ENCODE measurements at regions not wholly inside any gene's neighbourhood (a gene's known extent, or its start where the extent isn't known, plus 50 kb on each side); places are given as distances from the start of the nearest gene placed in this dataset.

DNA sequence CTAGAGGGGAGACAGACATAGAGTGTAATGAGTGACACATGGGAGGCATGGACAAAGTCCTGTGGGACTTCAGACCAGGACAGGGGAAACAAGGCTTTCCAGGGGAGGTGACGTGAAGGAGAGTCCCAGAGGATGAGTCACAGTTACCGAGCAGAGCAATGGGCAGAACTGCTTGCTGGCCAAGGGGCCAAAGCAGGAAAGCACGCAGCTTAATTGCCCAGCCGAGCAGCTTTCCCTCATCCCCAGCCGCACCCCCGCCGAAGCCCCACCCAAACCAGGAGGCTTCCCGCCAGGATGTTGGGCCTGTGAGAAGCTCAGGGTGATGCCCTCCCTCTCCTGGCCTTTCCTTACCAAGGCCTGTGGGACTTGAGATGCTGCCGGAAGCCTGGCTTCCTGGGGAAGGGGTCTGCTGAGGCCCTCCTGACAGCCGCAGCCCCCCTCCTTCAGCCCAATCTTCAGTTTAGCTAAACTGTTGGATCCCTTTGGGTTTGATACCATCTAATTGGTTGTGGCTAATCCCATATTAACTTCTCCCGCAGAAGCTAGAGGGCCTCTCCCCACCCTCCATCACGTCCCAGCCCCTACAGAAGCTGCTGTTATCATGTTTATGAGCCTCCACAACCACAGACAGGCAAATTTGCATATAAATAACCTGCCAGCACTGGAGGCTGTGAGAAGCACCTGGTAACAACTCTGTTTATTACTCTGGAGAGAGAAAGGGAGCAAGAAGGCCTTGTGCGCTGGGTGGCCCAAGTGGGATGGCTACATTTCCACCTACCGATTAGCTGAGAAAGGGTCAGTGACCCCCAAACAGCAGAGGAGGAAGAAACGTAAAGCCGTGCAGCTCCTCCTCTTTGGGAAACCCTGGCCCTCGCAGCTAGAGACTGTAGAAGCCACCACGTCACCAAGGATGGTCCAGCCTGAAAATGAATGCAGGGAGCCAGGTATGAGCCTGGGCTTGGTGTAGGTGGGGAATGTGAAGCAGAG lies 80.0 kb downstream of the TRIM29 start:
- in situ Hi-C loops (cut with HindIII; ENCODE audit: extremely low pct_ligation_motif_present, low pct_unique_long_range_greater_than_20kb): no loop called here
- peaks cover 9 to 45% of the 10 kb centered on the region in 2 experiments; a peak in 3 of 5 replicates for H3K27me3 ChIP-seq (ENCODE audit: control insufficient read depth in 1 of 2, insufficient read depth in 2 of 2, low read length in 2 of 2)

More for the DNA sequence above, 80.0 kb downstream of the TRIM29 start:
- Histone ChIP-seq H3K9ac (ENCODE audit: insufficient read depth, low read depth, low read length) (no peak overlapping the region), H3K4me3 (replicated peaks in 1 of 3; ENCODE audit: insufficient read depth in 1 of 3, low read depth in 2 of 3, low read length in 3 of 3) (no peak overlapping the region), H3K27ac (ENCODE audit: extremely low read length, insufficient read depth, low read length) (no peak overlapping the region), H3K4me1 (ENCODE audit: insufficient read depth, low read length) (no peaks in the 10 kb centered on the region), H3K4me2 (ENCODE audit: low read depth, low read length) (no peak overlapping the region), H3K79me2 (ENCODE audit: insufficient read depth, low read length) (no peaks in the 10 kb centered on the region), H4K20me1 (ENCODE audit: insufficient read depth, low read length) (no peaks in the 10 kb centered on the region), H2AFZ (ENCODE audit: low read length) (no peak overlapping the region), H3K9me3 (ENCODE audit: low read length) (no peaks in the 10 kb centered on the region), H3K36me3 (replicated peaks in 1 of 2; ENCODE audit: control insufficient read depth in 1 of 2, insufficient read depth in 2 of 2, low read length in 2 of 2) (no peaks in the 10 kb centered on the region)
- WGBS (ENCODE audit: low lambda C conversion rate): 35% methylated on average over 16 of the region's 18 CpGs
- BruUV-seq (replicated peaks): no TSS peak
- TF ChIP-seq, protein P1, sequence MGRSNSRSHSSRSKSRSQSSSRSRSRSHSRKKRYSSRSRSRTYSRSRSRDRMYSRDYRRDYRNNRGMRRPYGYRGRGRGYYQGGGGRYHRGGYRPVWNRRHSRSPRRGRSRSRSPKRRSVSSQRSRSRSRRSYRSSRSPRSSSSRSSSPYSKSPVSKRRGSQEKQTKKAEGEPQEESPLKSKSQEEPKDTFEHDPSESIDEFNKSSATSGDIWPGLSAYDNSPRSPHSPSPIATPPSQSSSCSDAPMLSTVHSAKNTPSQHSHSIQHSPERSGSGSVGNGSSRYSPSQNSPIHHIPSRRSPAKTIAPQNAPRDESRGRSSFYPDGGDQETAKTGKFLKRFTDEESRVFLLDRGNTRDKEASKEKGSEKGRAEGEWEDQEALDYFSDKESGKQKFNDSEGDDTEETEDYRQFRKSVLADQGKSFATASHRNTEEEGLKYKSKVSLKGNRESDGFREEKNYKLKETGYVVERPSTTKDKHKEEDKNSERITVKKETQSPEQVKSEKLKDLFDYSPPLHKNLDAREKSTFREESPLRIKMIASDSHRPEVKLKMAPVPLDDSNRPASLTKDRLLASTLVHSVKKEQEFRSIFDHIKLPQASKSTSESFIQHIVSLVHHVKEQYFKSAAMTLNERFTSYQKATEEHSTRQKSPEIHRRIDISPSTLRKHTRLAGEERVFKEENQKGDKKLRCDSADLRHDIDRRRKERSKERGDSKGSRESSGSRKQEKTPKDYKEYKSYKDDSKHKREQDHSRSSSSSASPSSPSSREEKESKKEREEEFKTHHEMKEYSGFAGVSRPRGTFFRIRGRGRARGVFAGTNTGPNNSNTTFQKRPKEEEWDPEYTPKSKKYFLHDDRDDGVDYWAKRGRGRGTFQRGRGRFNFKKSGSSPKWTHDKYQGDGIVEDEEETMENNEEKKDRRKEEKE (IDR thresholded peaks at IDR 0.05): no peak
- peak; percentile 41; the same call in 1 of the 2 replicates for TF ChIP-seq ZNF629 (CRISPR knock-in tag; conservative IDR thresholded peaks at IDR 0.05)
- TF ChIP-seq, protein P2, sequence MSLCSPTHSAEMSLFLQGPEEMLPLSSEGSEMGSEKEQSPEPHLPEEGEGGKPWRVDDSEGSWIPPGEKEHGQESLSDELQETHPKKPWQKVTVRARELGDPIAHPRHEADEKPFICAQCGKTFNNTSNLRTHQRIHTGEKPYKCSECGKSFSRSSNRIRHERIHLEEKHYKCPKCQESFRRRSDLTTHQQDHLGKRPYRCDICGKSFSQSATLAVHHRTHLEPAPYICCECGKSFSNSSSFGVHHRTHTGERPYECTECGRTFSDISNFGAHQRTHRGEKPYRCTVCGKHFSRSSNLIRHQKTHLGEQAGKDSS (CRISPR knock-in tag; IDR thresholded peaks at IDR 0.05; ENCODE audit: borderline replicate concordance, low read depth): no peak
- TF ChIP-seq, protein P3, sequence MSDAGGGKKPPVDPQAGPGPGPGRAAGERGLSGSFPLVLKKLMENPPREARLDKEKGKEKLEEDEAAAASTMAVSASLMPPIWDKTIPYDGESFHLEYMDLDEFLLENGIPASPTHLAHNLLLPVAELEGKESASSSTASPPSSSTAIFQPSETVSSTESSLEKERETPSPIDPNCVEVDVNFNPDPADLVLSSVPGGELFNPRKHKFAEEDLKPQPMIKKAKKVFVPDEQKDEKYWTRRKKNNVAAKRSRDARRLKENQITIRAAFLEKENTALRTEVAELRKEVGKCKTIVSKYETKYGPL (CRISPR knock-in tag; IDR thresholded peaks at IDR 0.05): no peak
- peak; percentile 39; the same call in 1 of the 2 replicates for TF ChIP-seq FOSL2 (CRISPR knock-in tag; IDR thresholded peaks at IDR 0.05)
- TF ChIP-seq MIXL1 (CRISPR knock-in tag; IDR thresholded peaks at IDR 0.05): no peak
- peak; percentile 71 for TF ChIP-seq CREB1 (IDR thresholded peaks at IDR 0.05)
- no peak for TF ChIP-seq CREB1 (CRISPR knock-in tag; IDR thresholded peaks at IDR 0.05)
- ATAC-seq (peak; percentile 75), FAIRE-seq (no peak), DNase-seq (ENCODE audit: low spot score) (peak; percentile 5)
- CTCF ChIA-PET (ENCODE audit: low intra/inter-chr PET ratio, low total read pairs): no interaction called here
- POLR2A ChIA-PET: no interaction called here
- intact Hi-C loops (cut with micrococcal nuclease; ENCODE audit: unreplicated experiment): no loop called here

Measured in HepG2 (cell line).